ENCODE measurements at regions not wholly inside any gene's neighbourhood (a gene's known extent, or its start where the extent isn't known, plus 50 kb on each side); places are given as distances from the start of the nearest gene placed in this dataset.

DNA sequence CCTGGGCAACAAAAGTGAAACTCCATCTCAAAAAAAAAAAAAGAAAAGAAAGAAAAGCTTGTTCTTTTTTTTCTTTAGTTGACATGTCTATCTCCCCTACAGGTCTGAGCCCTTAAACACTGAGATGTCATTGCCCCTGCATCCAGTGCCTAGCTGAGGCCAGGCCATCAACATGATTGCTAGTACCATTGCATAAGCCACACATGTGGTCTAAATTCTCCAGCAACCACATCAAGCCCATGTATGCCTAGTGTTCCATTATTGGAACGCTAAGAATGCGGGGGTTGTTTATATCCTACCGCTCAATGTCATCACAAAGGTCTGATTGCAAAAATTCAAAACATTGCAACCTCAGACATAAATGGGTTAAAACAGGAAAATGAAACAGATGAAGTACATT is 62.7 kb downstream of the NPTX2 start:
- Histone ChIP-seq H3K4me1 (ENCODE audit: control insufficient read depth in 3 of 3, insufficient read depth in 2 of 3, low read depth in 1 of 3, low read length in 2 of 3) (no peaks in the 10 kb centered on the region), H3K4me3 (ENCODE audit: low read depth in 1 of 3, low read length in 3 of 3) (no peak overlapping the region), H3K27ac (ENCODE audit: low read depth in 1 of 3, low read length in 2 of 3) (no peak overlapping the region), H3K27me3 (ENCODE audit: control insufficient read depth in 3 of 3, insufficient read depth in 3 of 3, low read length in 3 of 3) (peaks cover 0 to 2% (median 0%) of the 10 kb centered on the region in 3 donors), H3K9me3 (ENCODE audit: control insufficient read depth in 2 of 2, insufficient read depth in 1 of 2, low read depth in 1 of 2, low read length in 1 of 2) (peaks cover 0 to 8% of the 10 kb centered on the region in 2 donors), H3K36me3 (ENCODE audit: control insufficient read depth in 3 of 3, insufficient read depth in 2 of 3, low read depth in 1 of 3, low read length in 3 of 3) (no peaks in the 10 kb centered on the region)
- FAIRE-seq = no peak
- 41 to 91% (median 70%) methylated on average over 3 of the region's 3 CpGs for WGBS, 3 donors
- DNase-seq = no peak

DNA sequence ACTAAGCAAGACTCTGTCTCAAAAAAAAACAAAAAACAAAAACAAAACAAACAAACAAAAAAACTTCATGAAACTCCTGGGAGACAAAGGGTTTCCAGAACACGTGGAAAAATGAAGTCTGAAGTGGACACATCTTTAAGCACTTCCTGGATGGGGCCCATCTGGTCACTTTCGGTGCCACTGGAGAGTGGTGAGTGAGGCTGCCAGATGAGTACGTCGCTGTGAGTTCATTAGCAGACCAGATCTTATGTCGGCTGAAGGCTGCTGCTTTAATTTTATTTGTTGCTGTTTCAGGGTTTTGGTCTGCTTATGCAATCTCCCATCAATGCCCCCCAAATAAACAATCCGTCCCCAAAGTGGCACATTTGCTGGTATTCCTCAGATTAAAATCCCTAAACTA is 64.4 kb downstream of the NPTX2 start:
- no peaks in the 10 kb centered on the region for H3K4me1 ChIP-seq (ENCODE audit: control insufficient read depth in 3 of 3, insufficient read depth in 2 of 3, low read depth in 1 of 3, low read length in 2 of 3)
- WGBS, 3 donors = 33 to 62% (median 50%) methylated on average over 6 of the region's 6 CpGs
- FAIRE-seq = no peak

DNA sequence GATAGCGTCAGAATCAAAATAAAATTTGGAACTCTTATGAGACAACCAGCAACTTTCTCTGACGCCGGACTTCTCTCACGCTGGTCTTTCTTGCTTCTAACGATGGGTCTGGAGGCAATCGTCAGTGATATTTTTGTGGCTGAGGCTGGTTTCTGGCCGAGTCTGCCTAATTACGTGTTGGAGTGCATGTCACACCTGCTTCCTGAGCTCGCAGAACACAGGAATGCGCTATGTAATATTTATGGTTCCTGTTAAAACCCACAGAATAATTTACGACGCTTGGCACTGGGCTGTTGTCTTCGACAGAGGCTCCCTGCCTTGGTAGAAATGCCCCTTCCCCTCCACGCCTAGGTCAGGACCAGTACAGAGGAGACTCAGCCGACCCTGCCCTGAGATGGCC is 64.9 kb downstream of the NPTX2 start:
- DNase-seq (no peak), FAIRE-seq (no peak)
- Histone ChIP-seq H3K27ac (ENCODE audit: low read depth in 1 of 3, low read length in 2 of 3) (no peak overlapping the region), H3K36me3 (ENCODE audit: control insufficient read depth in 3 of 3, insufficient read depth in 2 of 3, low read depth in 1 of 3, low read length in 3 of 3) (no peaks in the 10 kb centered on the region), H3K4me1 (ENCODE audit: control insufficient read depth in 3 of 3, insufficient read depth in 2 of 3, low read depth in 1 of 3, low read length in 2 of 3) (no peaks in the 10 kb centered on the region), H3K4me3 (ENCODE audit: low read depth in 1 of 3, low read length in 3 of 3) (no peak overlapping the region), H3K9me3 (ENCODE audit: control insufficient read depth in 2 of 2, insufficient read depth in 1 of 2, low read depth in 1 of 2, low read length in 1 of 2) (peaks cover 0 to 21% of the 10 kb centered on the region in 2 donors), H3K27me3 (ENCODE audit: control insufficient read depth in 3 of 3, insufficient read depth in 3 of 3, low read length in 3 of 3) (peaks cover 0 to 2% (median 0%) of the 10 kb centered on the region in 3 donors)
- WGBS, 3 donors = 44 to 48% (median 44%) methylated on average over 15 of the region's 15 CpGs

More for the DNA sequence above, 64.4 kb downstream of the NPTX2 start:
- Histone ChIP-seq H3K27ac (ENCODE audit: low read depth in 1 of 3, low read length in 2 of 3) (no peak overlapping the region), H3K27me3 (ENCODE audit: control insufficient read depth in 3 of 3, insufficient read depth in 3 of 3, low read length in 3 of 3) (peaks cover 0 to 2% (median 0%) of the 10 kb centered on the region in 3 donors), H3K4me3 (ENCODE audit: low read depth in 1 of 3, low read length in 3 of 3) (no peak overlapping the region), H3K9me3 (ENCODE audit: control insufficient read depth in 2 of 2, insufficient read depth in 1 of 2, low read depth in 1 of 2, low read length in 1 of 2) (peaks cover 0 to 21% of the 10 kb centered on the region in 2 donors), H3K36me3 (ENCODE audit: control insufficient read depth in 3 of 3, insufficient read depth in 2 of 3, low read depth in 1 of 3, low read length in 3 of 3) (no peaks in the 10 kb centered on the region)
- no peak for DNase-seq

DNA sequence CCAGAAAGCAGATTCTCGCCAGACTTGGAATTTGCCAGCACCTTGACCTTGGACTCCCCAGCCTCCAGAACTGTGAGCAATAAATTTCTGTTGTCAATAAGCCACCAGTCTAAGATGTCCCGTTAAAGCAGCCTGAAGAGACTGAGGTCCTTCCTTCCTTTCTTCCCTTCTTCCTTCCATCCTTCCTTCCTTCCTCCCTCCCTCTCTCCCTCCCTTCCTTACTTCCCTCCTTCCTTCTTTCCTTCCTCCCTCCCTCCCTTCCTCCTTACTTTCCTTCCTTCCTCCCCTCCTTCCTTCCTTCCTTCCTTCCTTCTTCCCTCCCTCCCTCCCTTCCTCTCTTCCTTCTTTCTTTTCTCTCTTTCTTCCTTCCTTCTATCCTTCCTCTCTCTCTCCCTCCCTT is 66.4 kb downstream of the NPTX2 start:
- DNase-seq = no peak
- no peaks in the 10 kb centered on the region for H3K4me1 ChIP-seq (ENCODE audit: control insufficient read depth in 3 of 3, insufficient read depth in 2 of 3, low read depth in 1 of 3, low read length in 2 of 3)
- H3K36me3 ChIP-seq (ENCODE audit: control insufficient read depth in 3 of 3, insufficient read depth in 2 of 3, low read depth in 1 of 3, low read length in 3 of 3) = no peaks in the 10 kb centered on the region
- WGBS, 3 donors = 55 to 80% (median 73%) methylated on average over 2 of the region's 2 CpGs
- no peak overlapping the region for H3K27ac ChIP-seq (ENCODE audit: low read depth in 1 of 3, low read length in 2 of 3)
- no peak for FAIRE-seq
- H3K9me3 ChIP-seq (ENCODE audit: control insufficient read depth in 2 of 2, insufficient read depth in 1 of 2, low read depth in 1 of 2, low read length in 1 of 2) = peaks cover 0 to 23% of the 10 kb centered on the region in 2 donors
- peaks cover 0 to 2% (median 0%) of the 10 kb centered on the region in 3 donors for H3K27me3 ChIP-seq (ENCODE audit: control insufficient read depth in 3 of 3, insufficient read depth in 3 of 3, low read length in 3 of 3)
- no peak overlapping the region for H3K4me3 ChIP-seq (ENCODE audit: low read depth in 1 of 3, low read length in 3 of 3)

DNA sequence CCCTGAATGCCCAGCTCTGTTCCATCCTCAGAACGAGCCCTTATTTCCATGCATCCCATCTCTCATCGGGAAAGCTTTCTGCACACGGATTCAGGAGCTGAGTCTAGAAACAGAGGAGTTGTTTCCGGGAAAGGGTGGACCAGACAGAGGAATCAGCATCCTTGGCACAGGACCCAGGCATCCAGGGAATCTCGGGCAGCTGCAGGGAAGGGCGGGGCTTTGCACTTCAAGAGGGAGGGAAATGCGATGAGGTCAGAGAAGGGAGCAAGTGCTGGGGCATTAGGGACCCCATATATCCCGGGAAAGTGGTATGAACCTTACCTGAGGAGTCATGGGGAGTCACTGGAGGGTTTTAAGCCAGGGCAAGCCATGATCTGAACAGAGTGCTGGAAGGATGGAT is 68.5 kb downstream of the NPTX2 start:
- no peaks in the 10 kb centered on the region for H3K36me3 ChIP-seq (ENCODE audit: control insufficient read depth in 3 of 3, insufficient read depth in 2 of 3, low read depth in 1 of 3, low read length in 3 of 3)
- no peak overlapping the region for H3K4me3 ChIP-seq (ENCODE audit: low read depth in 1 of 3, low read length in 3 of 3)
- 76 to 81% (median 81%) methylated on average over 8 of the region's 8 CpGs for WGBS, 3 donors
- H3K9me3 ChIP-seq (ENCODE audit: control insufficient read depth in 2 of 2, insufficient read depth in 1 of 2, low read depth in 1 of 2, low read length in 1 of 2) = peaks cover 2 to 35% of the 10 kb centered on the region in 2 donors
- no peak for FAIRE-seq
- H3K27me3 ChIP-seq (ENCODE audit: control insufficient read depth in 3 of 3, insufficient read depth in 3 of 3, low read length in 3 of 3) = peaks cover 0 to under 1% (median 0%) of the 10 kb centered on the region in 3 donors
- no peak overlapping the region for H3K27ac ChIP-seq (ENCODE audit: low read depth in 1 of 3, low read length in 2 of 3)
- no peaks in the 10 kb centered on the region for H3K4me1 ChIP-seq (ENCODE audit: control insufficient read depth in 3 of 3, insufficient read depth in 2 of 3, low read depth in 1 of 3, low read length in 2 of 3)
- no peak for DNase-seq

DNA sequence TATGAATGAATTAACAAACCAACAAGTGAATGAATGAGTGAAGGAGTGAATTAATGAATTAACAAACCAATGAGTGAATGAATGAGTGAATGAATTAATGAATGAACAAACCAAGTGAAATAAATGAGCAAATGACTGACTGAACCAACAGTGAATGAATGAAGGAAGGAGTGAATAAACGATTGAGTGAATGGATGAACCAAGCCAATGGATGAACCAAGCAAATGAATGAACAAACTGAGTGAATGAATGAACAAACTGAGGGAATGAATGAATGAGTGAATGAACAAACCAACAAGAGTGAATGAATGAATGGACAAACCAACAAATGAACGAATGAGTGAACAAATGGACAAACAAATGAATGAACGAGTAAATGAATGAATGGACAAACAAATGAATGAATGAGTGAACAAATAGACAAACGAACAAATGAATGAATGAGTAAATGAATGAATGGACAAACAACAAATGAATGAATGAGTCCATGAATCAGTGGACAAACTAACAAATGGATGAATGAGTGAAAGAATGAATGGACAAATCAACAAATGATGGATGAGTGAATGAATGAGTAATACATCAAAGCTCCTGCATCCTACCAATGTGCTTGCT is 69.5 kb downstream of the NPTX2 start:
- Histone ChIP-seq H3K9me3 (ENCODE audit: control insufficient read depth in 2 of 2, insufficient read depth in 1 of 2, low read depth in 1 of 2, low read length in 1 of 2) (peaks cover 2 to 36% of the 10 kb centered on the region in 2 donors), H3K4me3 (ENCODE audit: low read depth in 1 of 3, low read length in 3 of 3) (no peak overlapping the region), H3K36me3 (ENCODE audit: control insufficient read depth in 3 of 3, insufficient read depth in 2 of 3, low read depth in 1 of 3, low read length in 3 of 3) (no peaks in the 10 kb centered on the region), H3K27me3 (ENCODE audit: control insufficient read depth in 3 of 3, insufficient read depth in 3 of 3, low read length in 3 of 3) (no peaks in the 10 kb centered on the region), H3K4me1 (ENCODE audit: control insufficient read depth in 3 of 3, insufficient read depth in 2 of 3, low read depth in 1 of 3, low read length in 2 of 3) (no peaks in the 10 kb centered on the region), H3K27ac (ENCODE audit: low read depth in 1 of 3, low read length in 2 of 3) (no peak overlapping the region)
- no peak for DNase-seq
- WGBS, 3 donors = 38 to 61% (median 41%) methylated on average over 4 of the region's 4 CpGs
- FAIRE-seq = no peak

DNA sequence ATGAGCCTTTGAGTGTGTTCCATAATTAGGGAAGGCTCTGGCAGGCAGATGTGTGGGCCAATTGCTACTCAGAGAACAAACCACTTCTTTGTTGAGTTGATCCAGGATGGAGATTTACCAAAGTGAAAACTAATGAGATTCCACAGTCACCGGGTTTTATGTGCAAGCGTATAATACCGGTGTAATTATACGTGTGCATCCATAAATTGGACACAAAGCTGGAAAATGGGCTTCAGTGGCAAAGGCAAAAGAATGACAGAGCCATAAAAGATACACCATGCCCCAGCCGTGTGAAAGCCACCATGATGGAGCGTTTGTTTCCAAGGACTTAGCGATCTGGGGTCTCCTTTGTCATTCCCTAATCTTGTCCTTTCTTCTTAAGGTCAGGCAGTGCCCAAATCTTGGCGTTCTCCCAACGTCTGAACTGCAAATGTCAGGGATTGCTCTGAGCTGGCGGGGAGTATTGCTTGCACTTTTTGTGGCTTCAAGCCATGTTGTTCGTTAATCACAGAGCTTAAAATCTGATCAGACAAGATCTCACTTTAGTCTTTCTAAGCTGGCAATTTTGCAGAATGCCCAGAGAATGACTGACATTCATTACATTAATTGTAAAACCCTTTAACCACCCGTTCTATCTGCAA is 70.1 kb downstream of the NPTX2 start:
- no peak for FAIRE-seq
- no peak overlapping the region for H3K27ac ChIP-seq (ENCODE audit: low read depth in 1 of 3, low read length in 2 of 3)

DNA sequence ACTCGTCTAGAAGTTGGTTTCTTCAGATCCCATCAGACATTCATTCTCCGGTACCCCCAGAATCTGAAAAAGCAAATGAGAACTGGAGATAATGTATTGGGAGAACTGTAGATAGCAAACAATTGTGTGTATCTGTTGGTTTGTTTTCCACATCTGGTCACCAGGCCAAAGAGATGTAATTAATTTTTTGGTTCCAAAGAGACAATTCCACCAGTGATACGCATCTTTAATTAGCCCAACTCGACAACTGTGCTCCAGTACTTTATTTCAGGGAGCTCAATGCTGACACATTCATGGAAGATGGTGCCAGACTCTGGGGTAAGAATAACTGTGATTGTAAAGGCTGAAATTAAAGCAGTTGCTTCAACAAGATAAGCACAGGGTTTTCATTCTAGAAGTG is 74.5 kb downstream of the NPTX2 start:
- DNase-seq (no peak), FAIRE-seq (no peak)
- no peak overlapping the region for H3K4me3 ChIP-seq (ENCODE audit: low read depth in 1 of 3, low read length in 3 of 3)
- 86 to 93% (median 90%) methylated on average over 4 of the region's 4 CpGs for WGBS, 3 donors
- no peak overlapping the region for H3K27ac ChIP-seq (ENCODE audit: low read depth in 1 of 3, low read length in 2 of 3)
- H3K36me3 ChIP-seq (ENCODE audit: control insufficient read depth in 3 of 3, insufficient read depth in 2 of 3, low read depth in 1 of 3, low read length in 3 of 3) = no peaks in the 10 kb centered on the region
- H3K27me3 ChIP-seq (ENCODE audit: control insufficient read depth in 3 of 3, insufficient read depth in 3 of 3, low read length in 3 of 3) = no peaks in the 10 kb centered on the region
- no peaks in the 10 kb centered on the region for H3K4me1 ChIP-seq (ENCODE audit: control insufficient read depth in 3 of 3, insufficient read depth in 2 of 3, low read depth in 1 of 3, low read length in 2 of 3)
- peaks cover 2 to 29% of the 10 kb centered on the region in 2 donors for H3K9me3 ChIP-seq (ENCODE audit: control insufficient read depth in 2 of 2, insufficient read depth in 1 of 2, low read depth in 1 of 2, low read length in 1 of 2)

More for the DNA sequence above, 70.1 kb downstream of the NPTX2 start:
- Histone ChIP-seq H3K9me3 (ENCODE audit: control insufficient read depth in 2 of 2, insufficient read depth in 1 of 2, low read depth in 1 of 2, low read length in 1 of 2) (peaks cover 2 to 38% of the 10 kb centered on the region in 2 donors), H3K27me3 (ENCODE audit: control insufficient read depth in 3 of 3, insufficient read depth in 3 of 3, low read length in 3 of 3) (no peaks in the 10 kb centered on the region), H3K4me1 (ENCODE audit: control insufficient read depth in 3 of 3, insufficient read depth in 2 of 3, low read depth in 1 of 3, low read length in 2 of 3) (no peaks in the 10 kb centered on the region), H3K4me3 (ENCODE audit: low read depth in 1 of 3, low read length in 3 of 3) (no peak overlapping the region), H3K36me3 (ENCODE audit: control insufficient read depth in 3 of 3, insufficient read depth in 2 of 3, low read depth in 1 of 3, low read length in 3 of 3) (no peaks in the 10 kb centered on the region)
- no peak for DNase-seq
- WGBS, 3 donors = 68 to 71% (median 69%) methylated on average over 12 of the region's 12 CpGs

Measured in small intestine (tissue), 7 donors.